ENCODE measurements at regions not wholly inside any gene's neighbourhood (a gene's known extent, or its start where the extent isn't known, plus 50 kb on each side); places are given as distances from the start of the nearest gene placed in this dataset.

GRCh38 chr6:140732155-140732554 is 1357.7 kb upstream of the CITED2 start:
- no peaks in the 10 kb centered on the region for H3K9me3 Mint-ChIP-seq (ENCODE audit: unreplicated experiment)
- H3K4me3 Mint-ChIP-seq (ENCODE audit: unreplicated experiment), result no peak overlapping the region
- no peak for DNase-seq
- no peaks in the 10 kb centered on the region for H3K27me3 Mint-ChIP-seq (ENCODE audit: unreplicated experiment)
- H3K36me3 Mint-ChIP-seq (ENCODE audit: unreplicated experiment), result no peaks in the 10 kb centered on the region
- H3K4me1 Mint-ChIP-seq (ENCODE audit: low read depth, unreplicated experiment), result no peaks in the 10 kb centered on the region
- H3K27ac Mint-ChIP-seq (ENCODE audit: unreplicated experiment), result no peak overlapping the region
- no peak for TF ChIP-seq CTCF (IDR thresholded peaks at IDR 0.05; ENCODE audit: partially characterized antibody, unreplicated experiment)

GRCh38 chr6:140731741-140732140 is 1357.3 kb upstream of the CITED2 start:
- no peaks in the 10 kb centered on the region for H3K4me1 Mint-ChIP-seq (ENCODE audit: low read depth, unreplicated experiment)
- no peak for TF ChIP-seq CTCF (IDR thresholded peaks at IDR 0.05; ENCODE audit: partially characterized antibody, unreplicated experiment)
- no peak overlapping the region for H3K4me3 Mint-ChIP-seq (ENCODE audit: unreplicated experiment)
- H3K36me3 Mint-ChIP-seq (ENCODE audit: unreplicated experiment), result no peaks in the 10 kb centered on the region
- no peaks in the 10 kb centered on the region for H3K27me3 Mint-ChIP-seq (ENCODE audit: unreplicated experiment)
- no peak overlapping the region for H3K27ac Mint-ChIP-seq (ENCODE audit: unreplicated experiment)
- DNase-seq, result no peak
- H3K9me3 Mint-ChIP-seq (ENCODE audit: unreplicated experiment), result no peaks in the 10 kb centered on the region

GRCh38 chr6:140729521-140729920 is 1355.1 kb upstream of the CITED2 start:
- no peak overlapping the region for H3K27ac Mint-ChIP-seq (ENCODE audit: unreplicated experiment)
- H3K36me3 Mint-ChIP-seq (ENCODE audit: unreplicated experiment), result no peaks in the 10 kb centered on the region
- H3K4me1 Mint-ChIP-seq (ENCODE audit: low read depth, unreplicated experiment), result no peaks in the 10 kb centered on the region
- H3K4me3 Mint-ChIP-seq (ENCODE audit: unreplicated experiment), result no peak overlapping the region
- H3K27me3 Mint-ChIP-seq (ENCODE audit: unreplicated experiment), result no peaks in the 10 kb centered on the region
- TF ChIP-seq CTCF (IDR thresholded peaks at IDR 0.05; ENCODE audit: partially characterized antibody, unreplicated experiment), result no peak
- no peak for DNase-seq
- H3K9me3 Mint-ChIP-seq (ENCODE audit: unreplicated experiment), result no peaks in the 10 kb centered on the region

- Mint-ChIP-seq H3K4me3 (ENCODE audit: unreplicated experiment) (no peak overlapping the region), H3K4me1 (ENCODE audit: low read depth, unreplicated experiment) (no peaks in the 10 kb centered on the region), H3K27ac (ENCODE audit: unreplicated experiment) (no peak overlapping the region), H3K27me3 (ENCODE audit: unreplicated experiment) (no peaks in the 10 kb centered on the region), H3K9me3 (ENCODE audit: unreplicated experiment) (no peaks in the 10 kb centered on the region), H3K36me3 (ENCODE audit: unreplicated experiment) (no peaks in the 10 kb centered on the region)
- DNase-seq, result no peak
- TF ChIP-seq CTCF (IDR thresholded peaks at IDR 0.05; ENCODE audit: partially characterized antibody, unreplicated experiment), result no peak
These were observed 1343.6 kb upstream of the CITED2 start for GRCh38 chr6:140718021-140718420.

GRCh38 chr6:140713495-140713894 is 1339.0 kb upstream of the CITED2 start:
- Mint-ChIP-seq H3K27me3 (ENCODE audit: unreplicated experiment) (no peaks in the 10 kb centered on the region), H3K4me1 (ENCODE audit: low read depth, unreplicated experiment) (no peaks in the 10 kb centered on the region), H3K36me3 (ENCODE audit: unreplicated experiment) (no peaks in the 10 kb centered on the region), H3K27ac (ENCODE audit: unreplicated experiment) (no peak overlapping the region), H3K4me3 (ENCODE audit: unreplicated experiment) (no peak overlapping the region), H3K9me3 (ENCODE audit: unreplicated experiment) (peaks cover 1% of the 10 kb centered on the region)
- no peak for TF ChIP-seq CTCF (IDR thresholded peaks at IDR 0.05; ENCODE audit: partially characterized antibody, unreplicated experiment)
- DNase-seq, result no peak

Data from glutamatergic neuron (in vitro differentiated cells).